ENCODE measurements at regions not wholly inside any gene's neighbourhood (a gene's known extent, or its start where the extent isn't known, plus 50 kb on each side); places are given as distances from the start of the nearest gene placed in this dataset.

- Histone ChIP-seq H4K20me1 (ENCODE audit: insufficient read depth, low read length) (no peaks in the 10 kb centered on the region), H3K4me3 (ENCODE audit: low read depth, low read length, poor library complexity, severe bottlenecking) (no peak overlapping the region), H2AFZ (ENCODE audit: low read length) (no peak overlapping the region), H3K27ac (ENCODE audit: low read depth, low read length, poor library complexity, severe bottlenecking) (no peak overlapping the region), H3K9me2 (ENCODE audit: low read depth, low read length) (no peaks in the 10 kb centered on the region), H3K36me3 (ENCODE audit: insufficient read depth, low read length) (no peaks in the 10 kb centered on the region), H3K9me3 (ENCODE audit: low read length) (no peaks in the 10 kb centered on the region), H3K27me3 (ENCODE audit: insufficient read depth, low read length) (no peaks in the 10 kb centered on the region), H3K9ac (ENCODE audit: low read length) (no peak overlapping the region), H3K4me2 (ENCODE audit: low read length) (no peak overlapping the region), H3F3A (ENCODE audit: insufficient read depth, low read length) (no peaks in the 10 kb centered on the region), H3K4me1 (ENCODE audit: insufficient read depth, low read length, severe bottlenecking) (no peaks in the 10 kb centered on the region), H3K79me2 (ENCODE audit: insufficient read depth, low read length) (no peaks in the 10 kb centered on the region)
- TF ChIP-seq EZH2 (IDR thresholded peaks at IDR 0.05; ENCODE audit: borderline replicate concordance, low read length) (no peak), CTCF (IDR thresholded peaks at IDR 0.05; ENCODE audit: low read length) (no peak)
These were observed 69.5 kb upstream of the TSLP start for GRCh38 chr5:111002036-111002435.

- TF ChIP-seq CTCF (IDR thresholded peaks at IDR 0.05; ENCODE audit: low read length) (no peak), EZH2 (IDR thresholded peaks at IDR 0.05; ENCODE audit: borderline replicate concordance, low read length) (no peak)
- Histone ChIP-seq H2AFZ (ENCODE audit: low read length) (no peak overlapping the region), H3K27me3 (ENCODE audit: insufficient read depth, low read length) (no peaks in the 10 kb centered on the region), H3K27ac (ENCODE audit: low read depth, low read length, poor library complexity, severe bottlenecking) (no peak overlapping the region), H3K79me2 (ENCODE audit: insufficient read depth, low read length) (no peaks in the 10 kb centered on the region), H3F3A (ENCODE audit: insufficient read depth, low read length) (no peaks in the 10 kb centered on the region), H3K4me3 (ENCODE audit: low read depth, low read length, poor library complexity, severe bottlenecking) (no peak overlapping the region), H4K20me1 (ENCODE audit: insufficient read depth, low read length) (no peaks in the 10 kb centered on the region), H3K9ac (ENCODE audit: low read length) (no peak overlapping the region), H3K4me2 (ENCODE audit: low read length) (no peak overlapping the region), H3K9me3 (ENCODE audit: low read length) (no peaks in the 10 kb centered on the region), H3K36me3 (ENCODE audit: insufficient read depth, low read length) (no peaks in the 10 kb centered on the region), H3K9me2 (ENCODE audit: low read depth, low read length) (no peaks in the 10 kb centered on the region), H3K4me1 (ENCODE audit: insufficient read depth, low read length, severe bottlenecking) (no peaks in the 10 kb centered on the region)
These were observed 67.9 kb upstream of the TSLP start for GRCh38 chr5:111003623-111004022.

GRCh38 chr5:111004291-111004690 is 67.2 kb upstream of the TSLP start:
- H3K27ac ChIP-seq (ENCODE audit: low read depth, low read length, poor library complexity, severe bottlenecking): no peak overlapping the region
- H3K9me2 ChIP-seq (ENCODE audit: low read depth, low read length): no peaks in the 10 kb centered on the region
- no peak overlapping the region for H3K4me3 ChIP-seq (ENCODE audit: low read depth, low read length, poor library complexity, severe bottlenecking)
- no peaks in the 10 kb centered on the region for H3K9me3 ChIP-seq (ENCODE audit: low read length)
- no peak overlapping the region for H3K4me2 ChIP-seq (ENCODE audit: low read length)
- H4K20me1 ChIP-seq (ENCODE audit: insufficient read depth, low read length): no peaks in the 10 kb centered on the region
- H3K36me3 ChIP-seq (ENCODE audit: insufficient read depth, low read length): no peaks in the 10 kb centered on the region
- H2AFZ ChIP-seq (ENCODE audit: low read length): no peak overlapping the region
- no peaks in the 10 kb centered on the region for H3K4me1 ChIP-seq (ENCODE audit: insufficient read depth, low read length, severe bottlenecking)
- no peak overlapping the region for H3K9ac ChIP-seq (ENCODE audit: low read length)
- no peaks in the 10 kb centered on the region for H3F3A ChIP-seq (ENCODE audit: insufficient read depth, low read length)
- TF ChIP-seq CTCF (IDR thresholded peaks at IDR 0.05; ENCODE audit: low read length) (no peak), EZH2 (IDR thresholded peaks at IDR 0.05; ENCODE audit: borderline replicate concordance, low read length) (no peak)
- no peaks in the 10 kb centered on the region for H3K27me3 ChIP-seq (ENCODE audit: insufficient read depth, low read length)
- H3K79me2 ChIP-seq (ENCODE audit: insufficient read depth, low read length): no peaks in the 10 kb centered on the region
